ENCODE measurements at regions not wholly inside any gene's neighbourhood (a gene's known extent, or its start where the extent isn't known, plus 50 kb on each side); places are given as distances from the start of the nearest gene placed in this dataset.

- Histone ChIP-seq H2BK5ac (ENCODE audit: low read length) (no peak overlapping the region), H2BK15ac (ENCODE audit: low read length) (no peak overlapping the region), H3K14ac (ENCODE audit: low read length) (no peak overlapping the region), H3K23ac (ENCODE audit: low read depth, low read length, poor library complexity) (no peak overlapping the region), H3K4me2 (ENCODE audit: insufficient read depth, low read length, poor library complexity, severe bottlenecking) (no peak overlapping the region), H3K36me3 (replicated peaks in 1 of 2; ENCODE audit: control insufficient read depth in 2 of 2, insufficient read depth in 2 of 2, low read length in 2 of 2) (no peaks in the 10 kb centered on the region), H2AFZ (ENCODE audit: low read length) (no peak overlapping the region), H3K79me1 (ENCODE audit: low read depth, low read length) (no peaks in the 10 kb centered on the region), H4K8ac (ENCODE audit: low read depth, low read length) (no peak overlapping the region), H3K4me3 (ENCODE audit: low read length in 2 of 2) (no peak overlapping the region), H3K4ac (ENCODE audit: low read length) (no peak overlapping the region), H2BK12ac (ENCODE audit: low read length) (no peak overlapping the region), H3K4me1 (ENCODE audit: control insufficient read depth in 2 of 2, insufficient read depth in 1 of 2, low read depth in 1 of 2, low read length in 2 of 2) (peaks cover 3 to 4% of the 10 kb centered on the region in 2 donors), H3K18ac (ENCODE audit: low read length) (no peak overlapping the region), H2AK5ac (ENCODE audit: low read depth, low read length) (no peak overlapping the region), H3K27me3 (ENCODE audit: control insufficient read depth in 3 of 3, insufficient read depth in 3 of 3, low read depth in 1 of 3, low read length in 3 of 3) (peaks cover 0 to 16% (median 0%) of the 10 kb centered on the region in 3 experiments), H4K91ac (ENCODE audit: low read depth, low read length, poor library complexity) (no peak overlapping the region), H3K9me3 (replicated peaks in 1 of 2; ENCODE audit: control insufficient read depth in 2 of 2, insufficient read depth in 1 of 2, low read depth in 1 of 2, low read length in 2 of 2) (no peaks in the 10 kb centered on the region), H3K27ac (replicated peaks; ENCODE audit: low read length) (no peak overlapping the region), H3K9ac (ENCODE audit: low read depth, low read length, poor library complexity) (no peak overlapping the region), H2BK120ac (ENCODE audit: low read depth, low read length) (no peak overlapping the region)
- no CpG with 5 or more reads among the region's 7 CpGs for WGBS, 2 donors (ENCODE audit: extremely low coverage in 2 of 2, insufficient read length in 2 of 2, insufficient replicate concordance in 1 of 2)
- no peak for DNase-seq (ENCODE audit: low spot score)
Measured at GRCh38 chr2:118535171-118535817, 312.2 kb downstream of the EN1 start.

GRCh38 chr2:118530976-118531375, 316.5 kb downstream of the EN1 start:
- no peak for DNase-seq (ENCODE audit: low spot score)
- no peak overlapping the region for H3K23ac ChIP-seq (ENCODE audit: low read depth, low read length, poor library complexity)
- H2BK15ac ChIP-seq (ENCODE audit: low read length), result no peak overlapping the region
- no peak overlapping the region for H2BK120ac ChIP-seq (ENCODE audit: low read depth, low read length)
- no peak overlapping the region for H3K18ac ChIP-seq (ENCODE audit: low read length)
- no peaks in the 10 kb centered on the region for H3K36me3 ChIP-seq (replicated peaks in 1 of 2; ENCODE audit: control insufficient read depth in 2 of 2, insufficient read depth in 2 of 2, low read length in 2 of 2)
- no CpG with 5 or more reads among the region's 6 CpGs for WGBS, 2 donors (ENCODE audit: extremely low coverage in 2 of 2, insufficient read length in 2 of 2, insufficient replicate concordance in 1 of 2)
- no peak overlapping the region for H3K14ac ChIP-seq (ENCODE audit: low read length)
- no peak overlapping the region for H2BK5ac ChIP-seq (ENCODE audit: low read length)
- H3K4me1 ChIP-seq (ENCODE audit: control insufficient read depth in 2 of 2, insufficient read depth in 1 of 2, low read depth in 1 of 2, low read length in 2 of 2), result peaks cover 13 to 15% of the 10 kb centered on the region in 2 donors
- no peak overlapping the region for H2AK5ac ChIP-seq (ENCODE audit: low read depth, low read length)
- H4K8ac ChIP-seq (ENCODE audit: low read depth, low read length), result no peak overlapping the region
- H3K9ac ChIP-seq (ENCODE audit: low read depth, low read length, poor library complexity), result no peak overlapping the region
- peaks cover 0 to 3% of the 10 kb centered on the region in 2 donors for H3K9me3 ChIP-seq (replicated peaks in 1 of 2; ENCODE audit: control insufficient read depth in 2 of 2, insufficient read depth in 1 of 2, low read depth in 1 of 2, low read length in 2 of 2)
- H2AFZ ChIP-seq (ENCODE audit: low read length), result no peak overlapping the region
- no peak overlapping the region for H3K4me2 ChIP-seq (ENCODE audit: insufficient read depth, low read length, poor library complexity, severe bottlenecking)
- no peak overlapping the region for H2BK12ac ChIP-seq (ENCODE audit: low read length)
- peaks cover 0 to 10% (median 0%) of the 10 kb centered on the region in 3 experiments for H3K27me3 ChIP-seq (ENCODE audit: control insufficient read depth in 3 of 3, insufficient read depth in 3 of 3, low read depth in 1 of 3, low read length in 3 of 3)
- H3K27ac ChIP-seq (replicated peaks; ENCODE audit: low read length), result no peak overlapping the region
- H3K4ac ChIP-seq (ENCODE audit: low read length), result no peak overlapping the region
- H3K79me1 ChIP-seq (ENCODE audit: low read depth, low read length), result no peaks in the 10 kb centered on the region
- H4K91ac ChIP-seq (ENCODE audit: low read depth, low read length, poor library complexity), result no peak overlapping the region
- no peak overlapping the region for H3K4me3 ChIP-seq (ENCODE audit: low read length in 2 of 2)

DNA sequence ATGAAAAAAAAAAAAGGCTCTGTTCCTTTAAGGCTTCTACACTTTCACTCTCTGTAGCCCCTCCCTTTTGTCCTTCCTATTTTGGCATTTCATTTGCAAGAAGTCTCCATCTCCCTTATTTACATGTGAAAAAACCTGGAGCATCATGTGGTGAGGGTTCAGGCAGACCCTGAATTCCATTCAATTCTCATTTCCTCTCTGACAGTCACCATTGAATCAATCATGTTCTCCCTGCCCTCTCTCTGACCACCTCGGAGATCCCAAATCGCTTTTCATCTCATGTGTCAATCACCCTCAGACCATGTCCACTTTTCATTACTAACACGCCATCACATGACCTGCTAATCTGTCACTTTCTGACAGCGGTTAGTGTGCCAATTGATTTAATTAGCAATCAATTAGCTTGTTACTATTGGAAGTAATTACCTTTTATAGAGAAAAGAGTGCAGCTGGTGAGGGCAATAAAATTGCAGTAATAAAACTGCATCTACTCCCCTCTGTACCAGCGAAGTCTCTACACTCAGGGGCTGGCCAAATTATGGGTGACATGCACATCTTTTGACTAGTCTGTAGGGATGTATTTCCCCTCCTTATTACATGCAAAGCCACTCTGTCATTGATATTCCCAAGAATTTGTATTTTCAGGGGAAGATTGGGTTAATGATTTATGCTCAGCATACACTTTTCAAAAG, 317.4 kb downstream of the EN1 start:
- no CpG with 5 or more reads among the region's 5 CpGs for WGBS, 2 donors (ENCODE audit: extremely low coverage in 2 of 2, insufficient read length in 2 of 2, insufficient replicate concordance in 1 of 2)
- Histone ChIP-seq H3K9ac (ENCODE audit: low read depth, low read length, poor library complexity) (no peak overlapping the region), H2BK15ac (ENCODE audit: low read length) (no peak overlapping the region), H2AFZ (ENCODE audit: low read length) (peak overlapping the region; percentile 14), H3K18ac (ENCODE audit: low read length) (no peak overlapping the region), H3K9me3 (replicated peaks in 1 of 2; ENCODE audit: control insufficient read depth in 2 of 2, insufficient read depth in 1 of 2, low read depth in 1 of 2, low read length in 2 of 2) (peaks cover 0 to 3% of the 10 kb centered on the region in 2 donors), H3K79me1 (ENCODE audit: low read depth, low read length) (no peaks in the 10 kb centered on the region), H3K36me3 (replicated peaks in 1 of 2; ENCODE audit: control insufficient read depth in 2 of 2, insufficient read depth in 2 of 2, low read length in 2 of 2) (no peaks in the 10 kb centered on the region), H2BK12ac (ENCODE audit: low read length) (no peak overlapping the region), H3K4me1 (ENCODE audit: control insufficient read depth in 2 of 2, insufficient read depth in 1 of 2, low read depth in 1 of 2, low read length in 2 of 2) (peaks cover 13 to 15% of the 10 kb centered on the region in 2 donors), H4K91ac (ENCODE audit: low read depth, low read length, poor library complexity) (no peak overlapping the region), H3K4me2 (ENCODE audit: insufficient read depth, low read length, poor library complexity, severe bottlenecking) (no peak overlapping the region), H4K8ac (ENCODE audit: low read depth, low read length) (no peak overlapping the region), H2AK5ac (ENCODE audit: low read depth, low read length) (no peak overlapping the region), H3K23ac (ENCODE audit: low read depth, low read length, poor library complexity) (no peak overlapping the region), H3K14ac (ENCODE audit: low read length) (no peak overlapping the region), H3K27me3 (ENCODE audit: control insufficient read depth in 3 of 3, insufficient read depth in 3 of 3, low read depth in 1 of 3, low read length in 3 of 3) (peaks cover 0 to 4% (median 0%) of the 10 kb centered on the region in 3 experiments), H2BK120ac (ENCODE audit: low read depth, low read length) (no peak overlapping the region), H2BK5ac (ENCODE audit: low read length) (no peak overlapping the region), H3K4ac (ENCODE audit: low read length) (no peak overlapping the region), H3K4me3 (ENCODE audit: low read length in 2 of 2) (no peak overlapping the region), H3K27ac (replicated peaks; ENCODE audit: low read length) (no peak overlapping the region)
- peak; percentile 33 for DNase-seq (ENCODE audit: low spot score)

DNA sequence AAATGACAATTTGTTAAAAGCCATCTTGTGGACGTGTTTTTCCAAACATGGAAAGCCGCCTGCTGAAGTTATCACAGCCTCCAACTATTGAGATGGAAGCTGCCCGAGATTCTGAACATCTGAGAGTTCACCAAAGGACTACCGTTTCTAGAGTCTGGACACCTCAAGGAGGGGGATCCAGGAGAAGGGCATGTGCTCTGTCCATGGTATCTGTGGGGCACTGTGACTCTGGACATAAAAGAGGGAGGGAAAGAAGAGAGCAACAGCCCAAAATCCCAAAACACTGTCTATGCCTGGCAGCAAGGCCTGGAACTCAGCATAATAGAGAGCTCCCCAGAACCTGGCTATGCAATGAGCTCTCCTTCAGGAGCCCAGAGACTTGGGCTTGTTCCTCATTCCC, 319.9 kb downstream of the EN1 start:
- DNase-seq (ENCODE audit: low spot score), result no peak
- H3K14ac ChIP-seq (ENCODE audit: low read length), result no peak overlapping the region
- no peaks in the 10 kb centered on the region for H3K27me3 ChIP-seq (ENCODE audit: control insufficient read depth in 3 of 3, insufficient read depth in 3 of 3, low read depth in 1 of 3, low read length in 3 of 3)
- no peak overlapping the region for H2BK15ac ChIP-seq (ENCODE audit: low read length)
- no peak overlapping the region for H4K91ac ChIP-seq (ENCODE audit: low read depth, low read length, poor library complexity)
- no peak overlapping the region for H3K4me3 ChIP-seq (ENCODE audit: low read length in 2 of 2)
- no peak overlapping the region for H4K8ac ChIP-seq (ENCODE audit: low read depth, low read length)
- no peak overlapping the region for H2BK5ac ChIP-seq (ENCODE audit: low read length)
- H3K4me2 ChIP-seq (ENCODE audit: insufficient read depth, low read length, poor library complexity, severe bottlenecking), result no peak overlapping the region
- no peak overlapping the region for H2AK5ac ChIP-seq (ENCODE audit: low read depth, low read length)
- no peak overlapping the region for H2AFZ ChIP-seq (ENCODE audit: low read length)
- no peak overlapping the region for H3K23ac ChIP-seq (ENCODE audit: low read depth, low read length, poor library complexity)
- H3K18ac ChIP-seq (ENCODE audit: low read length), result no peak overlapping the region
- peaks cover 13 to 15% of the 10 kb centered on the region in 2 donors for H3K4me1 ChIP-seq (ENCODE audit: control insufficient read depth in 2 of 2, insufficient read depth in 1 of 2, low read depth in 1 of 2, low read length in 2 of 2)
- H3K79me1 ChIP-seq (ENCODE audit: low read depth, low read length), result no peaks in the 10 kb centered on the region
- no peak overlapping the region for H2BK120ac ChIP-seq (ENCODE audit: low read depth, low read length)
- no peak overlapping the region for H2BK12ac ChIP-seq (ENCODE audit: low read length)
- H3K36me3 ChIP-seq (replicated peaks in 1 of 2; ENCODE audit: control insufficient read depth in 2 of 2, insufficient read depth in 2 of 2, low read length in 2 of 2), result no peaks in the 10 kb centered on the region
- no peak overlapping the region for H3K4ac ChIP-seq (ENCODE audit: low read length)
- H3K27ac ChIP-seq (replicated peaks; ENCODE audit: low read length), result no peak overlapping the region
- H3K9me3 ChIP-seq (replicated peaks in 1 of 2; ENCODE audit: control insufficient read depth in 2 of 2, insufficient read depth in 1 of 2, low read depth in 1 of 2, low read length in 2 of 2), result peaks cover 0 to 3% of the 10 kb centered on the region in 2 donors
- no CpG with 5 or more reads among the region's 4 CpGs for WGBS, 2 donors (ENCODE audit: extremely low coverage in 2 of 2, insufficient read length in 2 of 2, insufficient replicate concordance in 1 of 2)
- H3K9ac ChIP-seq (ENCODE audit: low read depth, low read length, poor library complexity), result no peak overlapping the region
